ENCODE measurements at regions not wholly inside any gene's neighbourhood (a gene's known extent, or its start where the extent isn't known, plus 50 kb on each side); places are given as distances from the start of the nearest gene placed in this dataset.

DNA sequence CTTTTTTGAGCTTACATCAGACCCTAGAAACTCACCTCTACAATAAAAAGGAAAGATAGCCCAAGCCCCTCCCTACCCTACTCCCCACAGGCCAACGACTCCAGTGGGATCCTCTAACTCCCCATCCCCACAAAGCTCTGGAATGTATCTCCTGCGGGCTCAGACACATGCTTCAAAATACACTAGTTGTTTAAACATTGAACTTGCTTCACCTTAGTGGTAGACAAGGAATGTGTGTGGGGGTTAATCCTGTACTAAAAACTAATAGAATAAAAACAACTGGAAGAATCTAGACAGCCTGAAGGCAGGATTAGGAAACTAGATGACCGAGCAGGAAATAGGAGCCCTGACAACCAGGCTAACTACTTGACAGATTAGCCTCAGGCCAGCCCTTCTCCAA, 211.5 kb downstream of the SUCLG1 start:
- Mint-ChIP-seq H3K27me3 (peaks cover 1% of the 10 kb centered on the region), H3K27ac (no peak overlapping the region), H3K4me1 (ENCODE audit: low read depth) (no peaks in the 10 kb centered on the region), H3K4me3 (no peak overlapping the region), H3K9me3 (no peaks in the 10 kb centered on the region), H3K36me3 (ENCODE audit: low read depth) (no peaks in the 10 kb centered on the region)
- DNase-seq: no peak
- ChIA-PET CTCF (no interaction called here), POLR2A (no interaction called here)
- TF ChIP-seq, protein P1, sequence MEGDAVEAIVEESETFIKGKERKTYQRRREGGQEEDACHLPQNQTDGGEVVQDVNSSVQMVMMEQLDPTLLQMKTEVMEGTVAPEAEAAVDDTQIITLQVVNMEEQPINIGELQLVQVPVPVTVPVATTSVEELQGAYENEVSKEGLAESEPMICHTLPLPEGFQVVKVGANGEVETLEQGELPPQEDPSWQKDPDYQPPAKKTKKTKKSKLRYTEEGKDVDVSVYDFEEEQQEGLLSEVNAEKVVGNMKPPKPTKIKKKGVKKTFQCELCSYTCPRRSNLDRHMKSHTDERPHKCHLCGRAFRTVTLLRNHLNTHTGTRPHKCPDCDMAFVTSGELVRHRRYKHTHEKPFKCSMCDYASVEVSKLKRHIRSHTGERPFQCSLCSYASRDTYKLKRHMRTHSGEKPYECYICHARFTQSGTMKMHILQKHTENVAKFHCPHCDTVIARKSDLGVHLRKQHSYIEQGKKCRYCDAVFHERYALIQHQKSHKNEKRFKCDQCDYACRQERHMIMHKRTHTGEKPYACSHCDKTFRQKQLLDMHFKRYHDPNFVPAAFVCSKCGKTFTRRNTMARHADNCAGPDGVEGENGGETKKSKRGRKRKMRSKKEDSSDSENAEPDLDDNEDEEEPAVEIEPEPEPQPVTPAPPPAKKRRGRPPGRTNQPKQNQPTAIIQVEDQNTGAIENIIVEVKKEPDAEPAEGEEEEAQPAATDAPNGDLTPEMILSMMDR (IDR thresholded peaks at IDR 0.05): no peak
- intact Hi-C loops (cut with micrococcal nuclease): no loop called here
- ATAC-seq: no peak

DNA sequence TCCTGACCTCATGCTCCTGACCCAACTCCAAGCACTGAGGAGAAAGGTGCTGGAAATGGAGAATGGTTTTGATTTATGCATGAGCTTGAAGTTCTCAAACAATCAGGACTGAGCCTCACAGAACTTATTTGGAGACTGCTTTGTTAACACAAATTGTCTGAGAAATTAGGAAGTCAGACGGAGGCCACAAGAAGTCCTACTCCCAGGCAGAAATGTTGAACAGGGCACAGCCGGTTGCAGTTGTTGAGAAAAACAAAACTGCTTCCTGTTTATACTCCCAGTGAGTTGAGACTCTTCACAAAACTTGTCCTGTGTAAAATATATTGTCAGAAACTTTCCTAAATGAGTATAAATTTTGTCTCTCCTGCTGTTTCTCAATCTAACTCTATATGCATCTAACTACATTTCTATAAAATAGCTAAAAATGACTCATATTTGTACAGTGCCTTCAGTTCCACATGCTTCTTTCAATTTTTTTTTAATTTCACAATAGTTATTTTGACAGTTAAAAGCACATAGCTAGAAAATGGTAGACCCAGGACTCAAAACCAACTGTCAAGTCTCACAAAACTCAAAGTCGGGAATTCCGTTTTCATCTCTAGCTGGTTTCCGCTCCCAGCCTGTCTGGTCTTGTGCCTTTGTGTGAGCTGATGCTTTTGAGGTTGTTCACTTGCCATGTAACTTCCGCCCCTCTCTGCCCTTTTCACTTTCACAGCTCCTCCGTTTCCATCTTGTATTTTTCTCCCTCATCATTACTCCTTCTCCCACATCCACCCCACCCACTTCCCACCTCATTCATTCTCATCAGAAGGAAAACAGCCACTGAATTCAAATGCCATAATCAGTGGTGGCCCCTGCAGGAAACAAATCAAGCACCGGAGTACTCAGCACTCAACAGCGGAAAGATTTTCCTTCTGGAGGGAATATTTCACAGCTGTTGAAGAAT, 215.0 kb downstream of the SUCLG1 start:
- ATAC-seq (no peak), DNase-seq (no peak)
- H3K27ac Mint-ChIP-seq: no peak overlapping the region
- no peaks in the 10 kb centered on the region for H3K36me3 Mint-ChIP-seq (ENCODE audit: low read depth)
- ChIA-PET POLR2A (no interaction called here), CTCF (interaction anchor here (0.7 to 1.4 kb wide), 2 partner anchors 11 to 59 kb away, joined by 3 read pairs; no protein-coding TSS in a partner anchor)
- H3K4me1 Mint-ChIP-seq (ENCODE audit: low read depth): no peaks in the 10 kb centered on the region
- H3K4me3 Mint-ChIP-seq: no peak overlapping the region
- H3K27me3 Mint-ChIP-seq: peaks cover 5% of the 10 kb centered on the region
- TF ChIP-seq, protein P1 (IDR thresholded peaks at IDR 0.05): no peak
- intact Hi-C loops (cut with micrococcal nuclease): no loop called here
- H3K9me3 Mint-ChIP-seq: no peaks in the 10 kb centered on the region

DNA sequence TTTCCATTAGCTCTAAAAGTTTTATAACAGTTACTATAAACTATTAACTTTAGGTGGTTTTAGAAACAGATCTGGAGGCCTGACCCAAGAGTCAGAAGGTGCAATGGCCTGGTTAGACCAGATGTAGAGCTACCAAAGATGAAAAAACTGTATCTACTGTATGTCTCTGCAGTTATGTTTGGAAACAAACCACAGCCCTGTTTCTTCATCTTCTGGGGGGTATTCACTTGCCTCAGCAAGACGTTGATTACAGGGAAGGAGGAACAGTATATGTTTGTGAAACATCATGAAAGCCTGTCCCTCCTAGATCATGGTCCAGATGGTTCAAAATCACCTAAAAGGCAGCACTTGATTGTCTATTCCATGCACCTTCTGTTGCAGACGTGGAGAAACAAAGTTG, 220.2 kb downstream of the SUCLG1 start:
- ChIA-PET POLR2A (no interaction called here), CTCF (interaction anchor here (1.6 kb wide), 1 partner anchor 76 kb away, joined by 6 read pairs; no protein-coding TSS in a partner anchor)
- TF ChIP-seq, protein P1 (IDR thresholded peaks at IDR 0.05): no peak

DNA sequence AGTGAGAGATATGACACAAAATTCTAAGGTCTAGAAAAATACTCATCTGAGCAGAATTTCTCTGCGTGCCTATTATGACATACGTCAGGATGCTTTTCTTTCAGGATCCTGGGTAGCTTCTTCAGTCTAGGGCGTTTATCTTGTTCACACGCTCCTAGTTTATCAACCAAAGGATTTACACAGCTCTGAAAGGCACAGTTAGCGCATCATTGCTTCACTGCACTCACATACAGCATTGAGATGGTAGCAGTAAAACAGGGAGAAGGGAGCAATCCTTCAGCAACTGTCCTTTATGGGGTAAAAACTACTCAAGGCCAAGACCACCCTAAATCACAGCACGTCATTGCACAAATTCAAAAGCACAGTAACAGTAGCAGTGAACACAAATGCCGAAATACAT, 222.8 kb downstream of the SUCLG1 start:
- intact Hi-C loops (cut with micrococcal nuclease): no loop called here
- ATAC-seq (no peak), DNase-seq (no peak)
- H3K27me3 Mint-ChIP-seq: peaks cover 1% of the 10 kb centered on the region
- POLR2A ChIA-PET: no interaction called here
- CTCF ChIA-PET: no interaction called here
- H3K9me3 Mint-ChIP-seq: no peaks in the 10 kb centered on the region
- no peaks in the 10 kb centered on the region for H3K36me3 Mint-ChIP-seq (ENCODE audit: low read depth)
- H3K4me1 Mint-ChIP-seq (ENCODE audit: low read depth): no peaks in the 10 kb centered on the region
- no peak overlapping the region for H3K27ac Mint-ChIP-seq
- no peak overlapping the region for H3K4me3 Mint-ChIP-seq
- TF ChIP-seq, protein P1 (IDR thresholded peaks at IDR 0.05): no peak

More for the DNA sequence above, 220.2 kb downstream of the SUCLG1 start:
- H3K27ac Mint-ChIP-seq: no peak overlapping the region
- H3K4me1 Mint-ChIP-seq (ENCODE audit: low read depth): no peaks in the 10 kb centered on the region
- DNase-seq: no peak
- intact Hi-C loops (cut with micrococcal nuclease): no loop called here
- H3K4me3 Mint-ChIP-seq: no peak overlapping the region
- peaks cover 4% of the 10 kb centered on the region for H3K27me3 Mint-ChIP-seq
- H3K9me3 Mint-ChIP-seq: no peaks in the 10 kb centered on the region
- no peaks in the 10 kb centered on the region for H3K36me3 Mint-ChIP-seq (ENCODE audit: low read depth)
- no peak for ATAC-seq

DNA sequence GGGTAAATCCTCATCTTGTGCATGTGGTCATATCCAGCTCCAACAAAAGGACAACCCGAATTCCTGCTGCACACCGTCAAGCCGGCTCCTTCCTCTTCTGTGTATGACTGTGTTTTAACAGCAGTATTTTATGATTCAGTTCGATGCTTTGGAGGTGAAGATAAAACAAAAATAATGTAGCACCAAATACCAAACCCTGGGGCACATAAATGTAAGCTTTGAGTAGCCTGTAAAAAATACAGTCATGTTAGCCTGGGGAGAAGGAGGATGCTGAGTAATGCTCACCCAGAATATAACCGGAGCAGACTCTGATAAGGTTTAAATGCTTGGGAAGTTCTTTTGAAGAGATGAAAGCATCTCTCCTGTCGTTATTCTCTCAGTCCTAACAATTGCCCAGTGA, 225.0 kb downstream of the SUCLG1 start:
- H3K9me3 Mint-ChIP-seq: no peaks in the 10 kb centered on the region

More for the DNA sequence above, 225.0 kb downstream of the SUCLG1 start:
- Mint-ChIP-seq H3K4me3 (no peak overlapping the region), H3K27me3 (no peaks in the 10 kb centered on the region), H3K27ac (no peak overlapping the region), H3K36me3 (ENCODE audit: low read depth) (no peaks in the 10 kb centered on the region), H3K4me1 (ENCODE audit: low read depth) (no peaks in the 10 kb centered on the region)
- ChIA-PET CTCF (interaction anchor here (1.4 kb wide), 1 partner anchor 10 kb away, joined by 3 read pairs; no protein-coding TSS in a partner anchor), POLR2A (no interaction called here)
- ATAC-seq: no peak
- intact Hi-C loops (cut with micrococcal nuclease): no loop called here
- DNase-seq: no peak
- TF ChIP-seq, protein P1 (IDR thresholded peaks at IDR 0.05): no peak

Measured in activated CD8-positive, alpha-beta T cell treated with anti-CD3 and anti-CD28 coated beads for 36 hours (primary cell).